ENCODE measurements at regions not wholly inside any gene's neighbourhood (a gene's known extent, or its start where the extent isn't known, plus 50 kb on each side); places are given as distances from the start of the nearest gene placed in this dataset.

GRCh38 chr13:34422956-34423355, 519.1 kb upstream of the NBEA start:
- no peak for DNase-seq

GRCh38 chr13:34425327-34425949, 516.6 kb upstream of the NBEA start:
- no peak for DNase-seq

DNA sequence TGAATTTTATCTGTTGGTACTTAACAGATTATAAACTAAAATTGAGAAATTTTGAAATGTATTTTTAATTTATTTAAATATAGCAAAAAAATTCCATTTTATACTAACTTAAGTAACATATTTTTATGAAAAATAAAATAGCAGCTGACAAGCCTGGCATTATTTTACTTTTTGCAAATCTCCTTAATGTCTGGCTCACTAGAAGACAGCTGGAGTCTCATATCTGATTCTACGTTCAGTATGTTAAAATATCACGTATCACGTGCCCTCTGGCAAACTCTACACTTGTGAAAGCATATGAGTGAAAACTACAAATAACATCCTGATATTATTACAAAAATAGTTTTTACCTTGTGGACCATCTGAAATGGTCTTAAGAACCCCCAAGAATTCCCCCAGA, 513.2 kb upstream of the NBEA start:
- no peak for DNase-seq

DNA sequence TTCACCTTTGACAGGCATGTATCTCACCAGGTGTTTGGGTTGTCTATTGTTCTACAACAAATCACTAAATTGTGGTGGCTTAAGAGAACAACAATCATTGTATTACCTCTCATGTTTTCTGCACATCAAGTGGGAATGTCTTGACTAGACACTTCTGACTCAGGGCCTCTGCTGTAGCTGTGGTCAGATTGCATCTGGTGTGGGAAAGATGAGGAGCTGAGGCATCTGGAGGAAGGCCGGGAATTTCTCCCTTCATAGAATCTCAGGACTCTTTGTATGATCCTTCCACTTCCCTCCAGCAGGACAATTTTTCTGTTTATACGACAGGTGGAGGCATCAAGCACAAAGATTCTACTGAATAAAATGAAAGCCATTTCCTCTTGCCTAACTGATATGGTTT, 511.8 kb upstream of the NBEA start:
- peak; percentile 52 for DNase-seq

DNA sequence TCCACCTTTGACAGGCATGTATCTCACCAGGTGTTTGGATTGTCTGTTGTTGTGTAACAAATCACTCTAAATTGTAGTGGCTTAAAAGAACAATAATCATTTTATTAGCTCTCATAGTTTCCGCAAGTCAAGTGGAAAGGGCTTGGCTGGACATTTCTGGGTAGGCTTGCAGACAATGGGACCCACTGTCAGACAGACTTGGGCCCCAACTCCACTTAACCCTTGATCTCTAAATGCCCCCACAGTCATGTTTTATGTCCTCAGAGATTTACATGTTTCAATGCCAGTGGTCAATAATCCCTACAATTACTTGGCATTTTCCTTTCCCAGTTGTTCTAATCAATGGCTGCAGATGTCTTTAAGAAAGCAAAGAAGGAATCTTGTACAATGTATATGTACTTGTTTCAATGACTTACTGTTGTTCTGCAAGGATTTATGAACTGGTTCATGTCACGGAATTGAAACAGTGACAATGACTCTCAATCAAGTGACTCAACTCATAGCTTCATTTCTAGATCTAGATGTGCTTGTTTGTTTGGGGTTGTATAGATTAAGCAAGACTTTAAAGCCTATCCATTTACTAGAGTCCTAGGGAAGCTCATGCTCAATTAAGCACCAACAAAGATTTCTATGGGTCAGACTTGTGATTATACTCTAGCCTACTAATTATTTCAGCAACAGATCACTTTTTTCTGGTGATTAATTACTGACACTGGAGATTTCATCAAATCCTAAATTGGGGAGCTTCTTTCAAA, 510.1 kb upstream of the NBEA start:
- DNase-seq: no peak

GRCh38 chr13:34435338-34435737, 506.7 kb upstream of the NBEA start:
- DNase-seq: peak; percentile 48

DNA sequence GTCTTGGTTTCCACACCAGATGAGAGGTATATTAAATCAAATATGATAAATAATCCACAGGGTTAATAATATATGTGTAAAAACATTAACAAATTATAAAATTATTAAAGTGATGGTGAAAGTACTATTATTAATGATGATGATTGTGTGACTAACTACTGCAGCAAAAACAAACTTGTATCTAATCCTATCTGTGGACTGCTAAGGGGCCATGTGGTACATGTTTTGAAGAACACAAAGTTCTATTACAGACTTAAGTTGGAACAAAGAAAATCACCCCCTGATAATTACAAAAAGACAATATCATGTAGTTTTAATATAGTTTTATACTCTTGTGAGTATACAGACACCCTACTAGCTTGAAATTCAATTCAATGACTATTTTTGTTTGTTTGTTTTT, 504.2 kb upstream of the NBEA start:
- DNase-seq: no peak

GRCh38 chr13:34452831-34453230, 489.2 kb upstream of the NBEA start:
- DNase-seq: no peak

DNA sequence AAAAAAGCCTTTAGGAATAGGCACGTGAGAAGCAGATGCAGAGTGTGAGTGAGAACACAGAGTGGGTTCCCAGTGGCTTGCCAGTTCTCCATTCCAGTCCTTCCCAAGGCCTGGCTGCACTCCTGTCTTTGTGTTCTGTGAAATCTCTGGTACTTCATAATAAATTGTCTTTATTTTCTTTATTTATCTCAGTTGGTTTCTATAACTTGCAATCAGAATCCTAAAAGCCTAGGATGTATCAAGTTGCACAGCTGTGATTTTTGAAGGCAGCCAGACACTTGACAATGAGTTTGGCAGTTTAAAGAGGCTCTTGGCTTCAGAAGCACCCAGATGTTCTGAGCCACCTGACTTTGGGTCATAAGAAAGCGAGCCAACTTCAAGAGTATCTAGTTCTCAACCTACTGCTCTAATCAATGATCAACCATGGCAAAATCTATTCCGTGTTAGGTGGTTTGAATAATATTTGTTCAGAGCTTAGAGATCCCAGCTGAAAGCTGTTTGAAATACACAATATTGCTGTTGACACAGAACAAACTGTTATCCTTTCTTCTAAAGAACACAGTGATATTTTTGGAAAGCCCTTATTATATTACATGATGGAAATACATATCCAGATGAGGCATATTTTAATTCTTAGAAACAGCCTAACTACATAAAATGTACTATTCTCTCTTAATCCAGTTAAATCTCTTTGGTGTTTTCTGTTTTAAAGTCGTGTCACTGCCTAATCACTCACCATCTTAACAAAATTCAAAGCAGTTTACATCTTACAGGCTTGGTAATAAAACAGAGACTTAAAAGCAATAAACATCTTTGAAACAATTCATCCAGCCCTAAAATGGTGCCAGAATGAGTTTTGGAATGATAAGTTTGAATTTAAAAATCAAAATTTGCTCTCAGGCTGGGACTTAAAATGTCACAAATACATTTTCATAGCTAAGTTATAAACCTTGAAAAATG, 483.0 kb upstream of the NBEA start:
- no peak for DNase-seq

DNA sequence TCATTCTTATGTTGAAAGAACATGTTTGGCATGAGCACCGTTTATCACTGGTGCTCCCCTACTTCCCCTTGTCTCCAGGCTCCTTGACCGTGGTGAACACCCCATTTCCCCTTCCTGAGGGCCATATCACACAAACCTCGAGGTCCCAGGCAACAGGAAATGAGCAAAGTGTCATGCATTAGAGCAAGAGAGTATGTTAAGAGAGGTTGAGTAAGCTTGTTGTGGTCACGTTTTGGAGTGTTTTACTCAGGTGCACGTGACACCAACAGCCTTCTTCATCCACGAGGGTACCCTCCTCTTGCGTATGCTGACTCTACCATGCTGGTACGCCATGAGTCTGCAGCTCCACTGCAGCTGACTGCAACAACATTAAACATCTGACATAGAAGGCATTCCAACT, 482.2 kb upstream of the NBEA start:
- DNase-seq: no peak

- DNase-seq: peak; percentile 42
Measured at GRCh38 chr13:34462843-34463242, 479.2 kb upstream of the NBEA start.

DNA sequence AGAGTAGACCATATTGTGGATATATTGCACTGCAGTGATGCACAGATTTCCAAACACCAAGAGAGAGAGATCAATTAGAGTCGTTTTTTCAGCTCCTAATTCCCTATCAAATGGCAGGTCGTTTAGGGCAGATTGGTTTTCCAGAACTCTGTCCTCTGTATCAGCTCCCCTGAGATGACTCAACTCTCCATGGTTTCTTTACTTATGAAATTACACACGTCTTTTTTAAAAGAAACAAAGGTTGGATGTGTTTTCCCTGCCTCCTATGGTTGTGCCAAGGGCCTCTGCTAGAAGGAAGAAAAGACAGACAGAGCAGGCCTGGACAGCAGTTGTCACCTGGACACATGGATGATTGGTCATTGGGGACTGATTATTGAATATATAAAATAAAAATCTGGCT, 478.1 kb upstream of the NBEA start:
- DNase-seq: no peak

GRCh38 chr13:34465423-34465922, 476.6 kb upstream of the NBEA start:
- DNase-seq: no peak

DNA sequence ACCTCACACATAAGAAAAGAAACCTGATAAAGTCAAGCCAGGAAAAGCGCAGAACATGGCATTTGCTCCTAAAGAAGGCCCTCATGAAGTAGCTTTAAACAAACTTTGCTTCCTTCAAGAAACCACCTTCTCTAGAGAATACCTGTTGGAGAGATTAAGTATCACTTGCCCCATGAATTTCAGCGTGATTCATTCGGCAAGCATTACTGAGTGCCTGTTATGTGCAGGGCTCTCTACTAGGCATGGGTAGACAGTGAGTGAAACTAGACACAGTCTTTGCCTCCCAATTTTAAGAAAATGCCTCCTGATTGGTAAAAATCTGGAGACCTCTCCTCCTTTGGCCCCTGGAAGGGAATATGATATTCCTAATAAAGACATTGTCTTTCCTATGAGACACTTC, 475.8 kb upstream of the NBEA start:
- no peak for DNase-seq

GRCh38 chr13:34467450-34468083, 474.5 kb upstream of the NBEA start:
- no peak for DNase-seq

DNA sequence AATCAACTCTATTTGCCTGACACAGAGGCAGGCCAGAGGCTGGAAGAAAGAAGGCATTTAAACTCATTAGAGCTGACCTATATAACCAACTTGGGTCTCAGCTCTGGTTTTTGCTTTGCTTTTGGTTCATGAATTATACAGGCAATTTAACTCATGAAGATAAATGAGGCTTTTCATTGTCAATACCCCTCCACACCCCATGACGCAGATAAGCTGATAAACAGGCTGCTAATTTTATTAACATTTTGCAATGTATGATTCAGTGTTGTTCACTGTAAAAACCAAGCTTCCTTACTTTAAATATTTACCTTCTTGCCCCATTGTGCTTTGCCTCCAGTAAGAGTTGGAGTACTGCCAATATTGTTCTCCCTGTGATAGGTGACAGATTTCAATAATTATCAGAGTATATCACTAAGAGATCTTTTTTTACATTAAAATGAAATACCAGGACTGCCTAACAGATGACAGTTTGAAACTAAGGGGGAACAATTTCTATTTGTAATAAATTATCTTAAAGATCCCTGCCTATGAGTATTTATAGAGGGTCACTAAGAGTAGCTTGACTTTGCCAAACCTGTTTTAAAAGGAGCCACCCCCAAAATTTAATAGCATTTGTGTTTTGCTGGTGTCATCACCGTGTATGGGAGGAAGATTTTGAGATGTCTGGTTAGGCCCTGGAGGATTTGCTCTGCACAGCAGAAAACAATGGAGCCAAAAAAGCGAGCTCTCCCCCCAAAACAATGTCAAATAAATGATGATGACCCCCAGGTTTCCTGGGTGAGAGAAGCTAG, 472.7 kb upstream of the NBEA start:
- no peak for DNase-seq

DNA sequence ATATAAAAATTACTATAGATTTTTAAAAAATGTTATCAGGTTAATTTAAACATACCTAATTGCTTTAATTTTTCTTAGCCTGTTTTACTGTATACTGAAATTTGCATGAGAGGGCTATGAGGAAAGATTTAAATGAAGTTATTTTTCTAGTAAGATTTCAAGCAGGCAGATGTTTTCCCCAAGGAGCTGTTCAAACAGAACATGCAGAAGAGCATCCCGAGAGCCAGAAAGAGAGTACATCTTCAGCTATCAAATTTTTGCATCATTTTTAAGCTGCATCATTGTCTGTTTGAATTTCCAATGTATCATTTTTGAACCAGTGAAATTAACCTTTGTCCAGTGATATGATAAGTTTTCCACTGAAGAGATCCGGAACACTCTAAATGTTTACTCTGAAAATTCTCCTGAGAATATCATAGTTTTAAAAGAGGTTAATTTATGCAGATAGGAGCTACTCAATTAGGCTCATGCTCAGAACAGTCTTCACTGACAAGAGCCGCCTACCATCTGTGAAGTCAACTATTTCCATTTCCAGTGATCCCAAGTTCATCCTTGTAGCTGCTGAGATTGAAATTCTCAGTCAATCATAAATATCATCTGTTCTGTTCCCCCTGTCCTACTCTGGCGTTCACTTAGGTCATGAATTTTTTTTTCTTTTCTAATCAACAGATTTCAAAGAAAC, 467.7 kb upstream of the NBEA start:
- no peak for DNase-seq

DNA sequence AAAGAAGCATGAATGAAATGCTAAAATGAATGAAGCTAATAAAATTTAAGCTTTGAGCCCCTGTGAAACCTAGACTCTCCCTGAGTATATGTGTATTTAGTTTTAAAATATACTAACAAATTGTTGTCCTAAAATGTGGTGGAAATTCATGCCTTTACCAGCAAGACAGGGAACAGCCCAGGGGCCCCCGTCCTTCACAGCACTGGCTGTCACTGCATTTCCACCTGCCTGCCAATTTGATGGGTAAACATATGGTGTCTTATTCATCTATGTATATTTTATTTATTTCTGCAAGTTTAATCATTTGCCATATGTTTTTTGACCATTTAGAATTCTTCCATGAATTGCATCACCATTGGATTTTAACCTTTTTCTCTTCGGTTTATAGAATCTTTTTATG, 463.7 kb upstream of the NBEA start:
- no peak for DNase-seq

- no peak for DNase-seq
Measured at GRCh38 chr13:34502011-34502410, 440.1 kb upstream of the NBEA start.

DNA sequence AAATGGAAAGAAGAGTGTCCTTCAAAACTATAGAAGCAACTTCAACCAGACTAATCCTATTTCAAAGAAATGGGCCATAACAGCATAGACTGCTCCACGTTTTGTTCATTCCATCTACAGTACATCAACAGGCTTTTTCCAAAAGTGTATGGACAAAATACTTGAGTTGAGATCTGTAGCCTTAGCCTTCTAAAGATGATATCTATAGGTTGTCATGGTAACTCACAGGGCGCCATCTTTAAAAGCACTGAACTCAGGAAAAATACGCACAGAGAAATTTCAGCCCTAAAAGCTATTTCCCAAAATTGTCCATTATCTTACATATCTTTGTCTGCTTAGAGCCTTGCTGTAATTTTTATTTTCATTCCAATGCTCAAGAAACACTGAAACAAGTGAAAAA, 439.4 kb upstream of the NBEA start:
- no peak for DNase-seq

GRCh38 chr13:34506796-34507195, 435.3 kb upstream of the NBEA start:
- peak; percentile 23 for DNase-seq

GRCh38 chr13:34507630-34508029, 434.4 kb upstream of the NBEA start:
- DNase-seq: no peak
